Fibroblast of lung (primary cell): ENCODE measurements at regions not wholly inside any gene's neighbourhood (a gene's known extent, or its start where the extent isn't known, plus 50 kb on each side); places are given as distances from the start of the nearest gene placed in this dataset.
A peak's percentile ranks its signal among the peaks of the same experiment; 100 is the strongest.
"Not testable (repeated sequence)": the region's sequence is repeated elsewhere in the genome, so short reads cannot be mapped to it uniquely, and the experiment has no call there.

ENCODE experiments used
- DNase-seq, 2 donors: peaks; one replicate each; pipeline versions ENCODE4 v3.0.0 to v3.0.0-alpha.2; 2010; ENCODE audit warnings: low read depth in 2 of 2
- H2AFZ ChIP-seq: 2 replicates; pipeline ENCODE4 v1.5.1; 2012; ENCODE audit warnings: low read length, control low read depth, inconsistent platforms
- H3K27ac ChIP-seq: 2 replicates; pipeline ENCODE4 v1.5.1; 2011; ENCODE audit warnings: low read length, control low read depth; ENCODE audit not compliant: insufficient read depth
- H3K27me3 ChIP-seq: 2 replicates; pipeline ENCODE4 v1.5.1; 2011; ENCODE audit warnings: mild to moderate bottlenecking, low read length; ENCODE audit not compliant: control insufficient read depth, insufficient read depth
- H3K36me3 ChIP-seq: 2 replicates; pipeline ENCODE4 v1.5.1; 2011; ENCODE audit warnings: low read length; ENCODE audit not compliant: control insufficient read depth, insufficient read depth
- H3K4me1 ChIP-seq: 2 replicates; pipeline ENCODE4 v1.5.1; 2011; ENCODE audit warnings: low read length; ENCODE audit not compliant: control insufficient read depth, insufficient read depth; ENCODE audit errors: extremely low read depth
- H3K4me2 ChIP-seq: 2 replicates; pipeline ENCODE4 v1.5.1; 2011; ENCODE audit warnings: low read length, control low read depth; ENCODE audit not compliant: insufficient read depth; ENCODE audit errors: extremely low read depth
- H3K4me3 ChIP-seq, 4 experiments: fragments of 200-600 bp in 1 of 4; sonication (generic) in 1 of 4; replicated peaks in 1 of 4; 2 replicates each; pipeline ENCODE4 v1.5.1; 2011 to 2016; ENCODE audit warnings: low read length in 4 of 4, low read depth in 3 of 4, mild to moderate bottlenecking in 3 of 4, control low read depth in 2 of 4, inconsistent platforms in 1 of 4, mixed read lengths in 1 of 4; ENCODE audit not compliant: insufficient read depth in 1 of 4; ENCODE audit errors: control extremely low read depth in 1 of 4
- H3K79me2 ChIP-seq: 2 replicates; pipeline ENCODE4 v1.5.1; 2012; ENCODE audit warnings: mild to moderate bottlenecking, low read length, inconsistent platforms; ENCODE audit not compliant: control insufficient read depth, insufficient read depth
- H3K9ac ChIP-seq: 2 replicates; pipeline ENCODE4 v1.5.1; 2011; ENCODE audit warnings: mild to moderate bottlenecking, low read length, control low read depth; ENCODE audit not compliant: insufficient read depth
- H3K9me3 ChIP-seq: 2 replicates; pipeline ENCODE4 v1.5.1; 2012; ENCODE audit warnings: low read depth, low read length; ENCODE audit not compliant: control insufficient read depth, insufficient read depth
- H4K20me1 ChIP-seq: 2 replicates; pipeline ENCODE4 v1.5.1; 2011; ENCODE audit warnings: low read length; ENCODE audit not compliant: control insufficient read depth, insufficient read depth; ENCODE audit errors: extremely low read depth
- EZH2 ChIP-seq: IDR thresholded peaks from 2 replicates; pipeline ENCODE4 v1.5.1; 2012; ENCODE audit warnings: low read length, control low read depth, mild to moderate bottlenecking; ENCODE audit errors: missing control alignments
- TF ChIP-seq, protein P1 (sequence below), 2 donors: IDR thresholded peaks in 1 of 2; conservative IDR thresholded peaks in 1 of 2; 1 replicate in 1 of 2; 2 replicates in 1 of 2; pipeline ENCODE4 v1.5.1; 2011 to 2012; ENCODE audit warnings: low read length in 2 of 2, control low read depth in 1 of 2, inconsistent platforms in 1 of 2, low read depth in 1 of 2, mild to moderate bottlenecking in 1 of 2

GRCh38 chr13:83761631-83762030 is 120.6 kb downstream of the SLITRK1 start:
- Histone ChIP-seq H3K27me3 (no peaks in the 10 kb centered on the region), H3K4me3 (no peak overlapping the region), H3K27ac (no peak overlapping the region), H3K4me1 (no peaks in the 10 kb centered on the region), H3K36me3 (no peaks in the 10 kb centered on the region), H3K9me3 (no peaks in the 10 kb centered on the region), H2AFZ (no peak overlapping the region), H3K9ac (no peak overlapping the region), H4K20me1 (no peaks in the 10 kb centered on the region), H3K4me2 (no peak overlapping the region), H3K79me2 (no peaks in the 10 kb centered on the region)
- no peak for TF ChIP-seq EZH2
- TF ChIP-seq, protein P1, sequence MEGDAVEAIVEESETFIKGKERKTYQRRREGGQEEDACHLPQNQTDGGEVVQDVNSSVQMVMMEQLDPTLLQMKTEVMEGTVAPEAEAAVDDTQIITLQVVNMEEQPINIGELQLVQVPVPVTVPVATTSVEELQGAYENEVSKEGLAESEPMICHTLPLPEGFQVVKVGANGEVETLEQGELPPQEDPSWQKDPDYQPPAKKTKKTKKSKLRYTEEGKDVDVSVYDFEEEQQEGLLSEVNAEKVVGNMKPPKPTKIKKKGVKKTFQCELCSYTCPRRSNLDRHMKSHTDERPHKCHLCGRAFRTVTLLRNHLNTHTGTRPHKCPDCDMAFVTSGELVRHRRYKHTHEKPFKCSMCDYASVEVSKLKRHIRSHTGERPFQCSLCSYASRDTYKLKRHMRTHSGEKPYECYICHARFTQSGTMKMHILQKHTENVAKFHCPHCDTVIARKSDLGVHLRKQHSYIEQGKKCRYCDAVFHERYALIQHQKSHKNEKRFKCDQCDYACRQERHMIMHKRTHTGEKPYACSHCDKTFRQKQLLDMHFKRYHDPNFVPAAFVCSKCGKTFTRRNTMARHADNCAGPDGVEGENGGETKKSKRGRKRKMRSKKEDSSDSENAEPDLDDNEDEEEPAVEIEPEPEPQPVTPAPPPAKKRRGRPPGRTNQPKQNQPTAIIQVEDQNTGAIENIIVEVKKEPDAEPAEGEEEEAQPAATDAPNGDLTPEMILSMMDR (conservative IDR thresholded peaks at IDR 0.05 in 1 of 2, IDR thresholded peaks at IDR 0.05 in 1 of 2; ENCODE audit: low read depth in 1 of 2, low read length in 2 of 2), result no peak
- no peak for DNase-seq

DNA sequence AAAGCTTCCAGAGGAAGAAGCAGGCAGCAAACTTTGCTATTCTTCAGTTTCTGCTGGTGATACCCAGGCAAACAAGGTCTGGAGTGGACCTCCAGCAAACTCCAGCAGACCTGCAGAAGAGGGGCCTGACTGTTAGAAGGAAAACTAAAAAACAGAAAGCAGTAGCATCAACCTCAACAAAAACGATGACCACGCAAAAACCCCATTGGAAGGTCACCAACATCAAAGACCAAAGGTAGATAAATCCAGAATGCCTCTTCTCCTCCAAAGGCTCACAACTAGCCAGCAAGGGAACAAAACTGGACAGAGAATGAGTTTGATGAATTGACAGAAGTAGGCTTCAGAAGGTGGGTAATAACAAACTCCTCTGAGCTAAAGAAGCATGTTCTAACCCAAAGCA is 127.1 kb downstream of the SLITRK1 start:
- H3K36me3 ChIP-seq, H3K9ac ChIP-seq, H3K4me3 ChIP-seq, H2AFZ ChIP-seq, H3K27me3 ChIP-seq, H3K4me2 ChIP-seq, H3K9me3 ChIP-seq, H4K20me1 ChIP-seq, H3K4me1 ChIP-seq, H3K79me2 ChIP-seq, DNase-seq, H3K27ac ChIP-seq: not testable (repeated sequence)

- no peaks in the 10 kb centered on the region for H3K79me2 ChIP-seq
- H3K9ac ChIP-seq, result no peak overlapping the region
- H3K36me3 ChIP-seq, result no peaks in the 10 kb centered on the region
- H2AFZ ChIP-seq, result no peak overlapping the region
- no peaks in the 10 kb centered on the region for H3K4me1 ChIP-seq
- no peaks in the 10 kb centered on the region for H4K20me1 ChIP-seq
- H3K27ac ChIP-seq, result no peak overlapping the region
- H3K4me3 ChIP-seq, result no peak overlapping the region
- DNase-seq, result peak; percentile 6 to 27
- TF ChIP-seq, protein P1 (conservative IDR thresholded peaks at IDR 0.05 in 1 of 2, IDR thresholded peaks at IDR 0.05 in 1 of 2; ENCODE audit: low read depth in 1 of 2, low read length in 2 of 2), result no peak
- TF ChIP-seq EZH2, result no peak
- no peak overlapping the region for H3K4me2 ChIP-seq
- H3K9me3 ChIP-seq, result no peaks in the 10 kb centered on the region
- no peaks in the 10 kb centered on the region for H3K27me3 ChIP-seq
Observed at GRCh38 chr13:83753912-83754624, 128.2 kb downstream of the SLITRK1 start.
